ENCODE measurements at regions not wholly inside any gene's neighbourhood (a gene's known extent, or its start where the extent isn't known, plus 50 kb on each side); places are given as distances from the start of the nearest gene placed in this dataset.

DNA sequence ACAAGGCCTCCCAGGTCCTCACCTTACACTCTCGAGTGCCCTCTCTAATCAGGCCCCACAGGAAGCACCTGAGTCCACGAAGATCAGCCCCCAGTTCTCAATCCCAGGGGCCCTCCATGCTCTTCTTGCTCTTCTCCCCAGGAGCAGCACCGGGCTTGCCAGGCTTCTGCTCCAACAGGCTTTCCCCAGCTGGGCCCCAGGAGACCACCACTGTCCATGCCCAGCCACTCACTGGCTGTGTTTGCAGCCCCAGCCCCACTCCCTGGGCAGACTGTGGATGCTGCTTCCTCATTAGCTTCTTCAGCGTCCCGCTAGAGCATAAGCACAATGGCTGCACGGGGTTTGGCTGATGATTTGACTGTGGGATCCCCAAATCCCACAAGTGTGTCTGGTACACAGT is 781.9 kb downstream of the GALR1 start:
- H3K9me3 ChIP-seq (ENCODE audit: low read length), result no peaks in the 10 kb centered on the region
- intact Hi-C loops (cut with micrococcal nuclease; ENCODE audit: unreplicated experiment), result no loop called here
- BruUV-seq (replicated peaks), result no TSS peak
- no peak overlapping the region for H3K9ac ChIP-seq (ENCODE audit: insufficient read depth, low read depth, low read length)
- H3K27me3 ChIP-seq (ENCODE audit: control insufficient read depth in 1 of 2, insufficient read depth in 2 of 2, low read length in 2 of 2), result peaks cover 0 to 6% of the 10 kb centered on the region in 2 experiments; a peak in 1 of 5 replicates
- no peak overlapping the region for H2AFZ ChIP-seq (ENCODE audit: low read length)
- no peak overlapping the region for H3K4me3 ChIP-seq (replicated peaks in 1 of 3; ENCODE audit: insufficient read depth in 1 of 3, low read depth in 2 of 3, low read length in 3 of 3)
- no peaks in the 10 kb centered on the region for H3K36me3 ChIP-seq (replicated peaks in 1 of 2; ENCODE audit: control insufficient read depth in 1 of 2, insufficient read depth in 2 of 2, low read length in 2 of 2)
- 0% methylated on average over 3 of the region's 6 CpGs for WGBS (ENCODE audit: low lambda C conversion rate)
- no peaks in the 10 kb centered on the region for H3K79me2 ChIP-seq (ENCODE audit: insufficient read depth, low read length)
- H3K4me2 ChIP-seq (ENCODE audit: low read depth, low read length), result no peak overlapping the region
- ATAC-seq (no peak), FAIRE-seq (no peak), DNase-seq (ENCODE audit: low spot score) (no peak)
- ChIA-PET POLR2A (no interaction called here), CTCF (ENCODE audit: low intra/inter-chr PET ratio, low total read pairs) (no interaction called here)
- in situ Hi-C loops (cut with HindIII; ENCODE audit: extremely low pct_ligation_motif_present, low pct_unique_long_range_greater_than_20kb), result no loop called here
- no peaks in the 10 kb centered on the region for H4K20me1 ChIP-seq (ENCODE audit: insufficient read depth, low read length)
- no peak overlapping the region for H3K27ac ChIP-seq (ENCODE audit: extremely low read length, insufficient read depth, low read length)
- no peaks in the 10 kb centered on the region for H3K4me1 ChIP-seq (ENCODE audit: insufficient read depth, low read length)
- TF ChIP-seq TBX3 (IDR thresholded peaks at IDR 0.05; ENCODE audit: borderline replicate concordance) (no peak), ZFP82 (CRISPR knock-in tag; IDR thresholded peaks at IDR 0.05; ENCODE audit: borderline replicate concordance) (no peak), ZSCAN29 (CRISPR knock-in tag; conservative IDR thresholded peaks at IDR 0.05) (no peak), ZFX (CRISPR knock-in tag; IDR thresholded peaks at IDR 0.05; ENCODE audit: low read depth) (no peak), ZNF841 (CRISPR knock-in tag; IDR thresholded peaks at IDR 0.05; ENCODE audit: borderline replicate concordance) (no peak), ZNF761 (CRISPR knock-in tag; conservative IDR thresholded peaks at IDR 0.05) (no peak), MAFK (conservative IDR thresholded peaks at IDR 0.05 in 1 of 2, IDR thresholded peaks at IDR 0.05 in 1 of 2; ENCODE audit: low read length in 2 of 2) (no peak), TBL1XR1 (IDR thresholded peaks at IDR 0.05; ENCODE audit: borderline replicate concordance, low read length, partially characterized antibody) (no peak), ZNF674 (CRISPR knock-in tag; IDR thresholded peaks at IDR 0.05; ENCODE audit: low read depth) (no peak), TMF1 (CRISPR knock-in tag; IDR thresholded peaks at IDR 0.05; ENCODE audit: low read depth) (no peak)
- TF ChIP-seq, protein P1, sequence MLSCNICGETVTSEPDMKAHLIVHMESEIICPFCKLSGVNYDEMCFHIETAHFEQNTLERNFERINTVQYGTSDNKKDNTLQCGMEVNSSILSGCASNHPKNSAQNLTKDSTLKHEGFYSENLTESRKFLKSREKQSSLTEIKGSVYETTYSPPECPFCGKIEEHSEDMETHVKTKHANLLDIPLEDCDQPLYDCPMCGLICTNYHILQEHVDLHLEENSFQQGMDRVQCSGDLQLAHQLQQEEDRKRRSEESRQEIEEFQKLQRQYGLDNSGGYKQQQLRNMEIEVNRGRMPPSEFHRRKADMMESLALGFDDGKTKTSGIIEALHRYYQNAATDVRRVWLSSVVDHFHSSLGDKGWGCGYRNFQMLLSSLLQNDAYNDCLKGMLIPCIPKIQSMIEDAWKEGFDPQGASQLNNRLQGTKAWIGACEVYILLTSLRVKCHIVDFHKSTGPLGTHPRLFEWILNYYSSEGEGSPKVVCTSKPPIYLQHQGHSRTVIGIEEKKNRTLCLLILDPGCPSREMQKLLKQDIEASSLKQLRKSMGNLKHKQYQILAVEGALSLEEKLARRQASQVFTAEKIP (CRISPR knock-in tag; IDR thresholded peaks at IDR 0.05; ENCODE audit: borderline replicate concordance), result no peak
- TF ChIP-seq, protein P2, sequence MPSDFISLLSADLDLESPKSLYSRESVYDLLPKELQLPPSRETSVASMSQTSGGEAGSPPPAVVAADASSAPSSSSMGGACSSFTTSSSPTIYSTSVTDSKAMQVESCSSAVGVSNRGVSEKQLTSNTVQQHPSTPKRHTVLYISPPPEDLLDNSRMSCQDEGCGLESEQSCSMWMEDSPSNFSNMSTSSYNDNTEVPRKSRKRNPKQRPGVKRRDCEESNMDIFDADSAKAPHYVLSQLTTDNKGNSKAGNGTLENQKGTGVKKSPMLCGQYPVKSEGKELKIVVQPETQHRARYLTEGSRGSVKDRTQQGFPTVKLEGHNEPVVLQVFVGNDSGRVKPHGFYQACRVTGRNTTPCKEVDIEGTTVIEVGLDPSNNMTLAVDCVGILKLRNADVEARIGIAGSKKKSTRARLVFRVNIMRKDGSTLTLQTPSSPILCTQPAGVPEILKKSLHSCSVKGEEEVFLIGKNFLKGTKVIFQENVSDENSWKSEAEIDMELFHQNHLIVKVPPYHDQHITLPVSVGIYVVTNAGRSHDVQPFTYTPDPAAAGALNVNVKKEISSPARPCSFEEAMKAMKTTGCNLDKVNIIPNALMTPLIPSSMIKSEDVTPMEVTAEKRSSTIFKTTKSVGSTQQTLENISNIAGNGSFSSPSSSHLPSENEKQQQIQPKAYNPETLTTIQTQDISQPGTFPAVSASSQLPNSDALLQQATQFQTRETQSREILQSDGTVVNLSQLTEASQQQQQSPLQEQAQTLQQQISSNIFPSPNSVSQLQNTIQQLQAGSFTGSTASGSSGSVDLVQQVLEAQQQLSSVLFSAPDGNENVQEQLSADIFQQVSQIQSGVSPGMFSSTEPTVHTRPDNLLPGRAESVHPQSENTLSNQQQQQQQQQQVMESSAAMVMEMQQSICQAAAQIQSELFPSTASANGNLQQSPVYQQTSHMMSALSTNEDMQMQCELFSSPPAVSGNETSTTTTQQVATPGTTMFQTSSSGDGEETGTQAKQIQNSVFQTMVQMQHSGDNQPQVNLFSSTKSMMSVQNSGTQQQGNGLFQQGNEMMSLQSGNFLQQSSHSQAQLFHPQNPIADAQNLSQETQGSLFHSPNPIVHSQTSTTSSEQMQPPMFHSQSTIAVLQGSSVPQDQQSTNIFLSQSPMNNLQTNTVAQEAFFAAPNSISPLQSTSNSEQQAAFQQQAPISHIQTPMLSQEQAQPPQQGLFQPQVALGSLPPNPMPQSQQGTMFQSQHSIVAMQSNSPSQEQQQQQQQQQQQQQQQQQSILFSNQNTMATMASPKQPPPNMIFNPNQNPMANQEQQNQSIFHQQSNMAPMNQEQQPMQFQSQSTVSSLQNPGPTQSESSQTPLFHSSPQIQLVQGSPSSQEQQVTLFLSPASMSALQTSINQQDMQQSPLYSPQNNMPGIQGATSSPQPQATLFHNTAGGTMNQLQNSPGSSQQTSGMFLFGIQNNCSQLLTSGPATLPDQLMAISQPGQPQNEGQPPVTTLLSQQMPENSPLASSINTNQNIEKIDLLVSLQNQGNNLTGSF (CRISPR knock-in tag; IDR thresholded peaks at IDR 0.05), result no peak

Data from HepG2 (cell line).